ENCODE measurements at regions not wholly inside any gene's neighbourhood (a gene's known extent, or its start where the extent isn't known, plus 50 kb on each side); places are given as distances from the start of the nearest gene placed in this dataset.
"Not testable (repeated sequence)": the region's sequence is repeated elsewhere in the genome, so short reads cannot be mapped to it uniquely, and the experiment has no call there.

GRCh38 chr12:68387338-68387737 is 55.2 kb upstream of the MDM1 start:
- no peak for DNase-seq (ENCODE audit: low read depth in 2 of 2)

- DNase-seq (ENCODE audit: low read depth in 2 of 2), result no peak
Measured at GRCh38 chr12:68389305-68389704, 57.1 kb upstream of the MDM1 start.

GRCh38 chr12:68391937-68392336 is 59.8 kb upstream of the MDM1 start:
- no peak for DNase-seq (ENCODE audit: low read depth in 2 of 2)

DNA sequence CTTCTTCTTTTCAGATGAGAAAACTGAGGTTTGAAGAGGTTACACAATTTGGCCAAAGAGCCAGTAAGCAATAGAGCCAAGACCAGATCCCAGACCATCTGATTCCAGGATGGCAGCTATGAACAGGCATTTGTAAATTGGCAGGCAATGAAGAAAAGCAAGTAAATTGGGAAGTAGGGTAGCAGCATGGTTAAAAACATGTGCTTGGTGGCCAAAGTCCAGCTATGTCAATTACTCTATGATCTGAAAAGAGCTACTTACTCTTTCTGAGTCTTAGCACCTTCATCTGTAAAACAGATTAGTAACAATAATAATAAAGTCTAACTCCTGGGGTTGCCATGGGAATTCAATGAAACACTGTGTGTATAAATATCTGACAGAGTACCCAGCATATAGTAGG is 60.2 kb upstream of the MDM1 start:
- DNase-seq (ENCODE audit: low read depth in 2 of 2), result no peak

- no peak for DNase-seq (ENCODE audit: low read depth in 2 of 2)
Measured at GRCh38 chr12:68393417-68393816, 61.3 kb upstream of the MDM1 start.

DNA sequence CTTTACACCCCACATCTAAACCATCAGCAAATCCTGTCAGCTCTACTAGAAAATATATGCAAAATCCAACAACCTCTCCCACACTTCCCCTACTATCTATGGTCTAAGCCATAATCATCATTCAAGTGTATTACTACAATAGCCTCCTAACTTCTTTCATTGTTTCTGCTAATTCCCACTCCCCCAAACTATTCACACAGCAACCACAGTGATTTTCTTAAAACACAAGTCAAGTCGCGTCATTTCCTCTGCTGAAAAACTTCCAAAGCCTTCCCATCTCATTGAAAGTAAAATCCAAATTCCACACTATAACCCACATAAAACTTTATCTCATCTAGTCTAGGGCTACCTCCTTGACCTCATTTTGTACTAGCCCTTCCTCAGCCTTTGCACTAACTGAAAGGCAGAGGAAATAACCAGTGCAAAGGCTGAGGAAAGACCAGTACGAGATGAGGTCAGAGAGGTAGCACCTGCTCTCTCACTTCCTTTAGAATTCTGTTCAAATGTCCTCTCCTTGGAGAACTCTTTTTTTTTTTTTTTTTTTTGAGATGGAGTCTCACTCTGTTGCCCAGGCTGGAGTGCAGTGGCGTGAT is 65.5 kb upstream of the MDM1 start:
- no peak for DNase-seq (ENCODE audit: low read depth in 2 of 2)

GRCh38 chr12:68398689-68399088 is 66.5 kb upstream of the MDM1 start:
- DNase-seq (ENCODE audit: low read depth in 2 of 2), result not testable (repeated sequence)

GRCh38 chr12:68400226-68400829 is 68.2 kb upstream of the MDM1 start:
- no peak for DNase-seq (ENCODE audit: low read depth in 2 of 2)

GRCh38 chr12:68402422-68402821 is 70.3 kb upstream of the MDM1 start:
- no peak for DNase-seq (ENCODE audit: low read depth in 2 of 2)

DNA sequence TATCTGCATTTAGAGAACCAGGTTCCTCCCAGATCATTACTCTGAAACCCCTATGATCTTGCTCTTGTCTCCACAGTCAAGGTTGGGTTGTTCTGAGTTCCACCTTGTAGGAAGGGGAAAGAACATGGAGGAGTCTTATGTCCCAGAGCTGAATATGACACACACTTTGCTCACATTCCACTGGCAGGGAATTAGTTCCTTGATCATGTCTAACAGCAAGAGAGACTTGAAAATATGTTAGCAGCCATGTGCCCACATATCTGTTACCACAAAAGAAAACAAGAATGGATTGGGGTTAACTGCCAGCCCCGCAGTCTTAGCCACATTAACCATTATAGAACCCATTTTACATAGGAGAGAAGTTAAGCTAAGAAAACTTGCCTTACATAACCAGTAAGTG is 71.1 kb upstream of the MDM1 start:
- no peak for DNase-seq (ENCODE audit: low read depth in 2 of 2)

GRCh38 chr12:68403711-68404110 is 71.5 kb upstream of the MDM1 start:
- DNase-seq (ENCODE audit: low read depth in 2 of 2), result no peak

- no peak for DNase-seq (ENCODE audit: low read depth in 2 of 2)
Measured at GRCh38 chr12:68405343-68405781, 73.2 kb upstream of the MDM1 start.

DNA sequence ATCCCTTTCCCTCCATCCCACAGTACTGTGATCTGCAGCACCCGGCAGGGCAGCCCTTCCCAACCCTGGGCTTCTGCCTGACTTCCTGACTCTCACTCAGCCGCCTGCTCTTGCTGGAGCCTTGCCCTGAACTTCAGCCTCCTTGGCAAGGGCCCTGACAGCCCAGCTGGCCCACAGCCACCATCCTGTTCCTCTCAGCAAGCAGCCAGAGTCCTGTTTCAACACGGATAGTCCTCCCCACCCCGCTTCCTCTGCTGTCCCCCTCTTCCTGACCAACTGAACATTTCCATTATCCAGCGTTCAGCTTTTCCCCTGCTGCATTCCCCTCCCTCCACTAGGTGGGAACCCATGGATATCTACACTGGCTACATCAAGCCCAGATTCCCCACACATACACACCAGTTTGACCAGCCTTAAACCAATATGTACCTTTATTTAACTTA is 74.0 kb upstream of the MDM1 start:
- DNase-seq (ENCODE audit: low read depth in 2 of 2), result peak; percentile 55 to 62

- DNase-seq (ENCODE audit: low read depth in 2 of 2), result no peak
Measured at GRCh38 chr12:68406911-68407310, 74.7 kb upstream of the MDM1 start.

DNA sequence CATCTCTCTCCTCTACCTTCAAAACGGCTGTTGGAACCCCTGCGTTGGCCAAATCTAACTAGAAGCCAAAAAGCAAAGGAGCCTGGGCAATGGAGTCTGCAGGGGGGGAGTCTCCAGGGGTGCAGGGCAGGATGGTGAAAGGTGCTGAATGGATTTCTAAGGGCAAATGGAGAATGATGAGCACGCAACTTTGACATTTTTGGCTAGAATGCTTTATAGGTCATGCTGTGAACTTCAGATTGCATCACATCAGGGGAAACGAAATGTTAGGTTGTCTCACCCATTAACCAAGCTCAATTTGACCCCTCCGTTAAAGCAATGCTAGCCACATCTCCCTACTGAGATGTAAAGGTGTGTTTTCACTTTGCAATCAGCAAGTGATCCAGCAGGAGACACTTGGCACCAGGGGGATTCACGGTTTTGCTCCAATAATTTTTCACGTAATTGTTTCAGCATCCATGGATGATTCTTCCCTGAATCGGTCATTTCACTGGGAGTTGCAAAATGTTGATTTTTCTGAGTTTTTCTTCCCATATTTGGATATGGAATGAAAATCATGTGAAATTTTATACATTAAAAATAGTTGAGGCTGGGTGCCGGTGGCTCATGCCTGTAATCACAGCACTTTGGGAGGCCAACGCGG is 78.0 kb upstream of the MDM1 start:
- DNase-seq (ENCODE audit: low read depth in 2 of 2), result no peak

DNA sequence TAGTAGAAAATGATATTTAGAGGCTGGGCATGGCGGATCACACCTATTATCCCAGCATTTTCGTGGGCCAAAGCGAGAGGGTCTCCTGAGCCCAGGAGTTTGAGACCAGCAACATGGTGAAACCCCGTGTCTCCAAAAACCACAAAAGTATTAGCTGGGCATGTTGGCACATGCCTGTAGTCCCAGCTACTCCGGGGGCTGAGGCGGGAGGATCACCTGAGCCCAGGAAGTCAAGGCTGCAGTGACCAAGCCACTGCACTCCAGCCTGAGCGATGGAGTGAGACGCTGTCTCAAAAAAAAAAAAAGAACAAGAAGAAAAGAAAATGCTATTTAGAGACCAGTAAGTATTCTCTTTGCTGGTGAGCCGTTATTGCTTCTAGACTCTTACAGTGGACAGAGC is 79.2 kb upstream of the MDM1 start:
- no peak for DNase-seq (ENCODE audit: low read depth in 2 of 2)

DNA sequence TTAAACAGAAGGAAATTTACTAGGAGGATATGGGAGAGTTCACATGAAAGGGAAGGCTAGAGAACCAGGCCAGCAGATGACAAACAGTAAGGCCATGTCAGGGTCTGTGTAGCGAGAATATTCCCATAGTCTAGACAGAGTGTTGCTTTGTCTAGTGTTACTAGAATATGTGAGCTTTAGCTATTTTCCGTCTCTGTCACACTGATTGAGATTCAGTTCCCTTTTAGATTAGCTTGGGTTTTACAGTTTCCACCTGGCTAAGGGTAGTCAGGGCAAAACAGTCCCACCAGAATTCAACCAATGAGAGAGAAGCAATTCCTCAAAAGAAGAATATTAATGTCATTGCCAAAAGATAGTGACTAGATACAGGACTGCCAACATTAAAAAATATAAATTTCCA is 82.8 kb upstream of the MDM1 start:
- DNase-seq (ENCODE audit: low read depth in 2 of 2), result no peak

- DNase-seq (ENCODE audit: low read depth in 2 of 2), result no peak
Measured at GRCh38 chr12:68416350-68416749, 84.2 kb upstream of the MDM1 start.

DNA sequence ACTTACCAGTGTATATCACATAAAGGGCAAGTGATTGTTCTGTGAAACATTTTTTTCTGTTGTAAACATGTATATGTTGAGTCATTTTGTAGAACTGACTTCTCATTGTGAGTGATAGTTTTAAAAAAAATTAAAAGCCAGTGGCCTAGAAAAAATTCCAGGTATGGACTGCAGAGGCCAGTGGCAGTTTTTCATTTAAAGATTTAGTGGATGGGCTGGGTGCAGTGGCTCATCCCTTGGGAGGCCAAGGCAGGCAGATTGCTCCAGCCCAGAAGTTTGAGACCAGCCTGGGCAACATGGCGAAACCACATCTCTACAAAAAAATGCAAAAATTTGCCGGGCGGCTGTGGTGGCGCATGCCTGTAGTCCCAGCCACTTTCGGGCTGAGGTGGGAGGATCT is 84.7 kb upstream of the MDM1 start:
- DNase-seq (ENCODE audit: low read depth in 2 of 2), result no peak

DNA sequence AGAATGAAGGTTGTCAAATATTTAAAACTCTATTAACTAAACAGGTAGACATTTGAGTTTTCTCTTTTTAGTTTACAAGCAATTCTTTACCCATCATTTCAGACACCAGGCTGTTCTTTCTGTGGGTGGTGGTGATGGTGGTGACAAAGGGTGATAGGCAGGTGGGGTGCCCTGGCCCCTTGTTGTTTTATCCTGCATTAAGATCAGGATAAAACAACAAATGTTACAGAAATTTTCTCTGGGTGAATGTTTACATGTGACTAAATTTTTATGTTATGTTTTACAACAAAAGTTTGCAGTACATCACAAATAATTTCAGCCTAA is 85.9 kb upstream of the MDM1 start:
- DNase-seq (ENCODE audit: low read depth in 2 of 2), result no peak

DNA sequence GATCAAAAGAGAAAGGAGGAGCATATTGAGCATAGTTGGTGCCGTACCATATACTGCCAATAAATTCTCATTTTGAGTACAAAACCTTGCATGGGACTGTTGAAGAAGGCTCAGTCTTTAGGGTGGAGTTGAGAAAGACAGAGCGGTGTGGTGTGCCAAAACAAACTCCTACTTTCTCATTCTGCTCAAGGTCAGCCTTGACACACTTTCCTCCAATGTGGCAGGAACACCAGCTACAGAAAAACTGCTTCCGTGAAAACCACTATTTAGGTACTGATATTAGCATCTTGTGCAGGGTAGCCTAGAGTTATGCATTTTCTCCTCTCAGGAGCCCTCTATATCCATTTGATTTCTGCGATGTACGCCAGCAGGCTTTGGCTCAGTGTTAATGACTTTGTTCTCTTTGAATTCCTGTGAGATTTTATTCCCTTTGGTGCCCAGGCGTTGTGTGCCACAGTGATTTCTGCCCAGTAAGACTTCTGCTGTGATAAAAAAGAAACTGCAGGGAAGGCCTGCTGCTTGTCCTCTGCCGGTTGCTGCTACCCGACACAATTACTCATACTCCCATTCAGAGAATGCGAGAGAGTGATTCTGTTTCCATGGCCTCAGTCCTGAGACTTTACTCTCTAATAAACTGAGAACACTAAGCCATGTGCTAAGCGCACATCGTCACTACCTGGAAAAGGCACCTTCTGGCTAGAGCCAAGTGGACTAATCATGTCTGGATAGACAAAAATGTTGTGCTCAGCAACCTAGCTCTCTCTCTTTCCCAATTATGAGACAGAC is 88.3 kb upstream of the MDM1 start:
- DNase-seq (ENCODE audit: low read depth in 2 of 2), result no peak

- no peak for DNase-seq (ENCODE audit: low read depth in 2 of 2)
Measured at GRCh38 chr12:68422159-68422558, 90.0 kb upstream of the MDM1 start.
